ENCODE measurements at regions not wholly inside any gene's neighbourhood (a gene's known extent, or its start where the extent isn't known, plus 50 kb on each side); places are given as distances from the start of the nearest gene placed in this dataset.
"Not testable (repeated sequence)": the region's sequence is repeated elsewhere in the genome, so short reads cannot be mapped to it uniquely, and the experiment has no call there.

DNA sequence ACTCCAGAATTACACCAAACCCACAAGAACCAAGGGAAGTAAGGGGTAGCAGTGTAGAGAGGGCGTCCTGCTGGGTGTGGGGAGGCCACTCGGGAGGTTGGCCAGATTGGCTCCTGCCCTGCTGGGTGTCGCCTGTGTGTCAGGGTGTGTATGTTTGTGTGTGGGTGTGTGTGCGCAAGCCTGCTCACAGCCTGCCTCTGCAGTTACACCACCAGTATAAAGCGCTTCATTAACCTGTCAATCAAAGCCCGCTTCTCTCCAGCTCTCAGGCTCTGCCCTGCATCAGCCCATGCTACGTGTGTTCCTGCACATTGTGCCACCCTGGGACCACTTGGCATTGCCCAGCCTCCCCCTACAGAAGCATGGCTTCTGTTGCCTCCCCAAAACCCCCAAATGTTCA is 83.3 kb upstream of the PAX2 start:
- Histone ChIP-seq H3K9me3 (replicated peaks; ENCODE audit: control insufficient read depth, low read depth, low read length) (no peaks in the 10 kb centered on the region), H3K36me3 (ENCODE audit: control insufficient read depth, insufficient read depth, low read length) (no peaks in the 10 kb centered on the region), H3K27ac (ENCODE audit: low read length) (no peak overlapping the region), H3K4me3 (ENCODE audit: low read length) (no peak overlapping the region), H3K27me3 (ENCODE audit: control insufficient read depth, insufficient read depth, low read length) (peaks cover 80% of the 10 kb centered on the region), H3K4me1 (ENCODE audit: control insufficient read depth, insufficient read depth, low read length) (no peaks in the 10 kb centered on the region)
- DNase-seq, result no peak
- WGBS (ENCODE audit: insufficient coverage), result 7% methylated on average over 3 of the region's 7 CpGs

DNA sequence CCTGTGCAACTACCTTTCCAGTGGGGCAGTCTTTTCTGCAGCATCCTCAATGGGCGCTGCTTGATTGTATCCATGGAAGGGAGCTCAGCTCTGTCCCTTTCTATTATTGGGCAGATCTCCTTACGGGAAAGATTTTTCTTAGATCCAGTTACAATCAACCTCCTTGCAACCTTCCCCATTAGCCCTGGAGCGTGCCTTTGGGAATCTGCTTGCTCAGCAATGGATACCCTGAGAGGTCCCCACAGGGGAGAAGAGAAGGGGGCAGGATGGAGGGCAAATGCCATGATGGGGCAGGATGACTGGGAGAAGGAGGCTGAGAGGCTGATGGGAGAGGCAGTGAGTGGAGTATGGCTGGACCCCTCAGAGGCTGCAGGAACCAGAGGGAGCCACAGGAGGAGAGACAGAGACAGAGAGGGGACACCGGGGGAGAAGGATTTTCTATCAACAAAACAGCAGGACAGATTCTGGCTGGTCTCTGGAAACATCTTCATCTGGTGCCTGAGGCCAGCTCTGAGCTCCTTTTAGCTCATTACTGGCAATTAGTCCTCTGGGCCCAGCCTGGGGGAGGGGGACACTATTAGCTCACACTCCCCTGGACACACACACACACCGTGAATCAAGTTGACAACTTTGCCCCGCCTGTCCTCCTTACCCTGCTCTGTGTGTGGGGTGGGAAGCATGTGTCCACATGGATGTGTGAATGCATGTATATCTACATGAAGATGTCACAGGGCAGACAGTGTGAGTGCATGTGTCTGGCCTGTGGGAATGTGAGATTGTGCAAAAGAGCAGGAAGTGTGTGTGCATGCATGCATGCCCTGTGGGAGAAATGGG is 80.8 kb upstream of the PAX2 start:
- H3K4me1 ChIP-seq (ENCODE audit: control insufficient read depth, insufficient read depth, low read length), result no peaks in the 10 kb centered on the region
- WGBS (ENCODE audit: insufficient coverage), result 44% methylated on average over 2 of the region's 6 CpGs
- no peak overlapping the region for H3K27ac ChIP-seq (ENCODE audit: low read length)
- peaks cover 80% of the 10 kb centered on the region for H3K27me3 ChIP-seq (ENCODE audit: control insufficient read depth, insufficient read depth, low read length)
- DNase-seq, result no peak
- no peak overlapping the region for H3K4me3 ChIP-seq (ENCODE audit: low read length)
- no peaks in the 10 kb centered on the region for H3K9me3 ChIP-seq (replicated peaks; ENCODE audit: control insufficient read depth, low read depth, low read length)
- no peaks in the 10 kb centered on the region for H3K36me3 ChIP-seq (ENCODE audit: control insufficient read depth, insufficient read depth, low read length)

DNA sequence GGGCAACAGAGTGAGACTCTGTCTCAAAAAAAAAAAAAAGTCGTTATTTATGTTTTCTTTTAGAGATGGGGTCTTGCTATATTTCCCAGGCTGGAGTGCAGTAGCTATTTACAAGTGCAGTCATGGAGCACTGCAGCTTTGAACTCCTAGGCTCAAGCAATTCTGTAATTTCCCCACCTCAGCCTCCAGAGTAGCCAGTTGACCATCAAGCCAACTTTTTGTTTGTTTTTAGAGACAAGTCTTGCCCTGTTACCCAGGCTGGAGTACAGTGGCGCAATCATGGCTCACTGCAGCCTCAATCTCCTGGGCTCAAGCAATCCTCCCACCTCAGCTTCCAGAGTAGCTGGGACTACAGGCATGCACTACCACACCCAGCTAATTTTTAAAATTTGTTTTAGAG is 78.7 kb upstream of the PAX2 start:
- peaks cover 80% of the 10 kb centered on the region for H3K27me3 ChIP-seq (ENCODE audit: control insufficient read depth, insufficient read depth, low read length)
- WGBS (ENCODE audit: insufficient coverage), result 100% methylated on average over 1 of the region's 2 CpGs
- not testable (repeated sequence) for DNase-seq; H3K36me3 ChIP-seq (ENCODE audit: control insufficient read depth, insufficient read depth, low read length); H3K4me3 ChIP-seq (ENCODE audit: low read length); H3K4me1 ChIP-seq (ENCODE audit: control insufficient read depth, insufficient read depth, low read length); H3K9me3 ChIP-seq (replicated peaks; ENCODE audit: control insufficient read depth, low read depth, low read length); H3K27ac ChIP-seq (ENCODE audit: low read length)

DNA sequence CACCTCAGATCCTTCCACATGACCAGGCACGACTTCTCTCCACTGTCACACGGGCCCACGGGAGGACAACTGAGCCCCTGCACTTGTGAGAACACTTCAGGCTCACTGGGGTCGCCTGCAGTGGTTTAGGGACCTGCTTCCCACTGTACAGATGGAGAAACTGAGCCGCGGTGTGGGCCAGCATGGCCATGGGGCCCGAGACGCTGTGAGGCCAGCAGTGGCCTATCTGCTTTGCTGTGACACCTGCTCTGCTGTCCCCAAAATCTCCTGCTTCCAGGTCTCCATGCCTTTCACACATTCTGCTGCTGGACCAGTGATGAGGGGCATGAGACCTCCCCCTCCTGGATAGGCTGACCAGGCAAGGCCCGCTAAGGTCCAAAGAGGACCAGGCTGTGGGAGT is 75.8 kb upstream of the PAX2 start:
- Histone ChIP-seq H3K36me3 (ENCODE audit: control insufficient read depth, insufficient read depth, low read length) (no peaks in the 10 kb centered on the region), H3K27ac (ENCODE audit: low read length) (no peak overlapping the region), H3K9me3 (replicated peaks; ENCODE audit: control insufficient read depth, low read depth, low read length) (no peaks in the 10 kb centered on the region), H3K4me1 (ENCODE audit: control insufficient read depth, insufficient read depth, low read length) (no peaks in the 10 kb centered on the region), H3K4me3 (ENCODE audit: low read length) (no peak overlapping the region), H3K27me3 (ENCODE audit: control insufficient read depth, insufficient read depth, low read length) (peaks cover 78% of the 10 kb centered on the region)
- no peak for DNase-seq
- 62% methylated on average over 8 of the region's 9 CpGs for WGBS (ENCODE audit: insufficient coverage)

DNA sequence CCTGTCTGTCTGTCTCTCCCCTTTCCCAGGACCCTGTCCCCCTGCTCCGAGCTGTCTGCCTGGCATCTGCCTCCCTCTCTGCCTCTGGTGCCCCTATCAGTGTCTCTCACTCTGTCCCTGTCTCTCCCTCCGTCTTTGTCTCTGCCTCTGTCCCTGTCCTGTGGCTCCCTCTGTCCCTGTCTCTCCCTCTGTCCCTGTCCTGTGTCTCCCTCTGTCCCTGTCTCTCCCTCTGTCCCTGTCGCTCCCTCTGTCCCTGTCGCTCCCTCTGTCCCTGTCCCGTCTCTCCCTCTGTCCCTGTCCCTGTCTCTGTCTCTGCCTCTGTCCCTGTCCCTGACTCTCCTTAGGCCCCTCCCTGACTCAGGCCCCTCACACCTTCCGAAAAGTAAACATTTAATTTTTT is 75.0 kb upstream of the PAX2 start:
- Histone ChIP-seq H3K9me3 (replicated peaks; ENCODE audit: control insufficient read depth, low read depth, low read length) (no peaks in the 10 kb centered on the region), H3K4me1 (ENCODE audit: control insufficient read depth, insufficient read depth, low read length) (no peaks in the 10 kb centered on the region), H3K27me3 (ENCODE audit: control insufficient read depth, insufficient read depth, low read length) (peaks cover 77% of the 10 kb centered on the region), H3K36me3 (ENCODE audit: control insufficient read depth, insufficient read depth, low read length) (no peaks in the 10 kb centered on the region), H3K27ac (ENCODE audit: low read length) (no peak overlapping the region), H3K4me3 (ENCODE audit: low read length) (no peak overlapping the region)
- no peak for DNase-seq
- WGBS (ENCODE audit: insufficient coverage), result 23% methylated on average over 5 of the region's 6 CpGs

DNA sequence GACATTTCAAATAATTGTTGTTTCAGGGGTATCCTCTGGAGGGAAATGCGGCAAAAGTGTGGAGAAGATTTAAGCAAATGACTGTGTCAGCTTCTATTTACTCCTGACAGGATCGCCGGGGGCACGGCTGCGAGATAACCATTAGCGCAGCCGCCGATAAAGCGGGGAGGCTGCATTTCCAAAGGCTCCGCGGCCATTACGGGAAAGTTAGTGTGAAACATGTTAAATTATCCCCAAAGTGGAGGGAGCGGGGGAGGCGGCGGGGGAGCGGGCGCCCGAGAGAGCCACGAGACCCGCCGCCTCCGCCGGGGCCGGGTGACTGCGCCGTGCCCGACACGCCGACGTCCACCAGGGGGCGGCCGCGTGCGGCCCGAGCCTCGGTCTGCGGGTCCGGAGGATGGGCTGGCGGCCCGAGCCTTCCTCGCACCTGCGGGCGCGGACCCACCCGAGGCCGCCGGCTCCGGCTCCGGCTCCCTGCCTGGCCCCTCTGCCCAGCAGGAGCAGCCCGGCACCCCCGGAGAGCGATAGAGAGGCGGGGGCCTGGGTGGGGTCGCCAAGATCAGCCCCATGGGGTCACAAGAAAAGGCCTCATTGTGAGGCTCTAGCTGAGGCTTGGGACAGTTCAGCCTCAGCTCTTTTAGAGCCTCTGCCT is 74.4 kb upstream of the PAX2 start:
- WGBS (ENCODE audit: insufficient coverage), result 2% methylated on average over 54 of the region's 54 CpGs
- no peaks in the 10 kb centered on the region for H3K4me1 ChIP-seq (ENCODE audit: control insufficient read depth, insufficient read depth, low read length)
- no peak overlapping the region for H3K27ac ChIP-seq (ENCODE audit: low read length)
- peaks cover 79% of the 10 kb centered on the region for H3K27me3 ChIP-seq (ENCODE audit: control insufficient read depth, insufficient read depth, low read length)
- no peak for DNase-seq
- H3K9me3 ChIP-seq (replicated peaks; ENCODE audit: control insufficient read depth, low read depth, low read length), result no peaks in the 10 kb centered on the region
- H3K4me3 ChIP-seq (ENCODE audit: low read length), result no peak overlapping the region
- H3K36me3 ChIP-seq (ENCODE audit: control insufficient read depth, insufficient read depth, low read length), result no peaks in the 10 kb centered on the region

DNA sequence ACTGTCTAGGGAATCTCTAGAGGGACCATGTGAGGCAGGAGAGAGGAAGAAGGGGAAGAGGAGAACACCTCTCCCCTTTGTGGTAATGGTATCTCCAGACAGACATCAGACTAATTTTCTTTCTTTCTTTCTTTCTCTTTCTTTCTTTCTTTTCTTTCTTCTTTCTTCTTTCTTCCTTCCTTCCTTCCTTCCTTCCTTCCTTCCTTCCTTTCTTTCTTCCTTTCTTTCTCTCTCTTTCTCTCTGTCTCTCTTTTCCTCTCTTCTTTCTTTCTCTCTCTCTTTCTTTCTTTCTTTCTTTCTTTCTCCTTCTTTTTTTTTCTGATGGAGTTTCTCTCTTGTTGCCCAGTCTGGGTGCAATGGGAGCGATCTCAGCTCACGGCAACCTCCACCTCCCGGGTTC is 73.2 kb upstream of the PAX2 start:
- Histone ChIP-seq H3K27ac (ENCODE audit: low read length) (no peak overlapping the region), H3K9me3 (replicated peaks; ENCODE audit: control insufficient read depth, low read depth, low read length) (no peaks in the 10 kb centered on the region), H3K27me3 (ENCODE audit: control insufficient read depth, insufficient read depth, low read length) (peaks cover 74% of the 10 kb centered on the region), H3K4me3 (ENCODE audit: low read length) (no peak overlapping the region), H3K4me1 (ENCODE audit: control insufficient read depth, insufficient read depth, low read length) (no peaks in the 10 kb centered on the region), H3K36me3 (ENCODE audit: control insufficient read depth, insufficient read depth, low read length) (no peaks in the 10 kb centered on the region)
- no CpG with 5 or more reads among the region's 3 CpGs for WGBS (ENCODE audit: insufficient coverage)
- no peak for DNase-seq

DNA sequence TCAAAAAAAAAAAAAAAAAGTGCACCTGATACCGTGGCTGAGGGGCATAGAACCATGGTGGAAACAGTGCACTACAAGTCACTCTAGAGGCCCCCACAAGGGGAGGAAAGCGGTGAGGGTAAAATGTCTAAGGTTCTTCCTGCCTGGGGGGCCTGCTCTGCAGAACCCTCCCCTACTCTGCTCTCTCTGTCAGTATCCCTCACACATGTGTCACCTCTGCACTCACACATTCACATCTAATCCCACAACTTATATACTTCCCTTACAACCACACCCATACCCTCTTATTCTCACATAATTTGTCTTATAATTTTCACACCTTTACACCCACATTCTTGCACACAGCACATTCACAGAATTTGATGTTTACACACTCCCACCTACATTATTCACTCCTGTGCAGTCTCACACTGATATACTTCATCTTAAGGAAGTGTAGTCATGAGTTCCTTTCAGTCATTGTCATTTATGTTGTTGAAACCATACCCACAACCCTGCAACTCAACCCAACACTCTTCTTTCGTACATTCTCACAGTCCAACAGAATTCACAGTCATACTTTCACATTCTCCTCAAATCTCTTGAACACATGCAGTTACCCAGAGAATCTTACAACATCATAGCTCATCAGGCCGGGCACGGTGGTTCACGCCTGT is 68.0 kb upstream of the PAX2 start:
- 80% methylated on average over 4 of the region's 6 CpGs for WGBS (ENCODE audit: insufficient coverage)
- Histone ChIP-seq H3K4me3 (ENCODE audit: low read length) (no peak overlapping the region), H3K9me3 (replicated peaks; ENCODE audit: control insufficient read depth, low read depth, low read length) (no peaks in the 10 kb centered on the region), H3K36me3 (ENCODE audit: control insufficient read depth, insufficient read depth, low read length) (no peaks in the 10 kb centered on the region), H3K4me1 (ENCODE audit: control insufficient read depth, insufficient read depth, low read length) (peaks cover 2% of the 10 kb centered on the region), H3K27ac (ENCODE audit: low read length) (no peak overlapping the region), H3K27me3 (ENCODE audit: control insufficient read depth, insufficient read depth, low read length) (peaks cover 49% of the 10 kb centered on the region)
- no peak for DNase-seq

DNA sequence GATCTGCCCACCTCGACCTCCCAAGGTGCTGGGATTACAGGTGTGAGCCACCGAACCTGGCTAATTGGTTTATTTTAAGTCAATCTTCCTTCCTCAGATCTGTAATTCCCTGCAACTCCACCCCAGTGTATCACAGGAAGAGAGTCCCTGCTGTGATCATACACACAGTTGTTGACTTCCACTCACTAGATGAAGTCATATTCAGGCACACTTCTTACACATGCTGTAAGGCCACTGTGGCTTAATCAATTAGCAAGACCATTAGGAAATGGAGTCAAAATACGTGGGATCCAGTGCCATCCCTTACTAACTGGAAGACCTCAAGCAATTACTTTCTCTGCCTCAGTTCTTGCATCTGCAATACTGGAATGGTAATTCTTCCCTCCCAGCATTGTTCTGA is 66.1 kb upstream of the PAX2 start:
- H3K36me3 ChIP-seq (ENCODE audit: control insufficient read depth, insufficient read depth, low read length), result no peaks in the 10 kb centered on the region
- no peak overlapping the region for H3K27ac ChIP-seq (ENCODE audit: low read length)
- no peak overlapping the region for H3K4me3 ChIP-seq (ENCODE audit: low read length)
- WGBS (ENCODE audit: insufficient coverage), result 20% methylated on average over 1 of the region's 3 CpGs
- H3K4me1 ChIP-seq (ENCODE audit: control insufficient read depth, insufficient read depth, low read length), result peaks cover 2% of the 10 kb centered on the region
- peaks cover 49% of the 10 kb centered on the region for H3K27me3 ChIP-seq (ENCODE audit: control insufficient read depth, insufficient read depth, low read length)
- DNase-seq, result no peak
- no peaks in the 10 kb centered on the region for H3K9me3 ChIP-seq (replicated peaks; ENCODE audit: control insufficient read depth, low read depth, low read length)

DNA sequence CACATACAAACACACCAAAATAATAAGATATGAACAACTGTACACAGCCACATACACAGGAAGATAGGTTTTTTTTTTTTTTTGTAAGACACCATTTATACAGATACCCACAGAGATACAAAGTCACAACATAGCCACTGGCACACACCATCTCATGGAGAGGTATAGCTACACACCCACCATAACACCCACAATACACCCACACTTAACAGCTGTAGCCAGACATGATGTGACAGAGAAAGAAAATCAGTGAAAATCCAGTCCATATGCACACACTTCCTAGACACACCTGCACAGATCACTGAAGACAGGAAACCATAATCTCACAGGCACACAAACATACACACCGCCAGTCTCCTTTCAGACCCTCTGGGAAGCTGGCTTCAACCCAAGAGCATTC is 62.4 kb upstream of the PAX2 start:
- no peak for DNase-seq
- no peaks in the 10 kb centered on the region for H3K9me3 ChIP-seq (replicated peaks; ENCODE audit: control insufficient read depth, low read depth, low read length)
- H3K27me3 ChIP-seq (ENCODE audit: control insufficient read depth, insufficient read depth, low read length), result peaks cover 75% of the 10 kb centered on the region
- peaks cover 2% of the 10 kb centered on the region for H3K4me1 ChIP-seq (ENCODE audit: control insufficient read depth, insufficient read depth, low read length)
- no peak overlapping the region for H3K27ac ChIP-seq (ENCODE audit: low read length)
- H3K4me3 ChIP-seq (ENCODE audit: low read length), result no peak overlapping the region
- 0% methylated on average over 1 of the region's 1 CpG for WGBS (ENCODE audit: insufficient coverage)
- no peaks in the 10 kb centered on the region for H3K36me3 ChIP-seq (ENCODE audit: control insufficient read depth, insufficient read depth, low read length)
